ENCODE measurements at regions not wholly inside any gene's neighbourhood (a gene's known extent, or its start where the extent isn't known, plus 50 kb on each side); places are given as distances from the start of the nearest gene placed in this dataset.

DNA sequence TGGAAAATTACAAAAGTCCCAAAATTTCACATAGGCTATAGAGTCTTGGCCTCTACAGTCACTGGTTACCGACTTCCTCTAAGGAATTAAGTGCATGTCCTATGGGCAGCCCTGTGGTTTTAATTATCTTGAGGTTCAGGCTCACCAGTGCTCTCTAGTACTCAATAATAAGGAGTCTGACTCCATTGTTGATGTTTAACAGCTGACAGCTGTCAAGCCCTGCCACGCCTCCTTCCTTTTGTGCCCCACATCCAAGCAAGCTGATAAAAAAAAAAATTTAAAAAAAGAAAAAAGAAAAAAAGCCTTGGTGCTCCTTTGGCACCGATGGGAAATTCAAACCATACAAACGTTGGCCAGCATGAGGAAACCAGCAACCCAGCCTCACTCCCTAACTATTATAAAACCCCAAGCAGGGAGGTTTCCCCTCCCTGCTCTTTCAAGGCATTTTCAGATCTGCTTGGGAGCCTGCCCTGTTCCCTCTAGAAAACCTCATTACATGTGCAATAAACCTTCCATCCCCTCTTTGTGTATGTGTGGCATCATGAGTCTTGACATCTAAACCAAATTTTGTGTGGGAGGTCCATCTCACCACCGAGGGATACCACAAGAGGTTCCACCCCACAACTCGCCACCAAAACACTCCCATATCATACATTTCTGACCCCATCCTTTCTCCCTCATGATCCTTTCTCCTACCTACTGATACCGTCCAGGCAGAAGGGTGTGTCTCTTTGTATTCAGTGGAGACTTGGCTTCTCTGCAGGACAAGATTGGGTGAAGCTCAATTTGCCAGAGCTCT, 70.9 kb upstream of the CCDC71L start:
- no peaks in the 10 kb centered on the region for H4K20me1 ChIP-seq (ENCODE audit: insufficient read depth, poor library complexity, severe bottlenecking)

DNA sequence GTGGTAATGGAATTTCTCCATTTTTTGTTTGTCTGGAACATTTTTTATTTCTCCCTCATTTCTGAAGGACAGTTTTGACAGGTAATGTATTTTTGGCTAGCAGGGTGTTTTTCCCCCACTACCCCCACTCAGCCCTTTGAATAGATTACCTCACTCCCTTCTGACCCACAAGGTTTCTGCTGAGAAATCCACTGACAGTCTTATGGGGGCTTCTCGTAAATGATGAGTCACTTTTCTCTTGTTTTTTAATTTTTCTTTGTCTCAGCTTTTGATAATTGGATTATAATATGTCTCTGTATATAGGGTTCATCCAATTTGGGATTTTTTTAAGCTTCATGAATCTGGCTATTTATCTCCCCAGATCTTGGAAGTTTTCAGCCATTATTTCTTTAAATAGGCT, 74.7 kb upstream of the CCDC71L start:
- WGBS (ENCODE audit: low lambda C conversion rate, missing lambda C conversion rate): 86% methylated on average over 1 of the region's 1 CpG
- no peak for TF ChIP-seq EZH2 (IDR thresholded peaks at IDR 0.05; ENCODE audit: borderline replicate concordance)
- TF ChIP-seq, protein P1, sequence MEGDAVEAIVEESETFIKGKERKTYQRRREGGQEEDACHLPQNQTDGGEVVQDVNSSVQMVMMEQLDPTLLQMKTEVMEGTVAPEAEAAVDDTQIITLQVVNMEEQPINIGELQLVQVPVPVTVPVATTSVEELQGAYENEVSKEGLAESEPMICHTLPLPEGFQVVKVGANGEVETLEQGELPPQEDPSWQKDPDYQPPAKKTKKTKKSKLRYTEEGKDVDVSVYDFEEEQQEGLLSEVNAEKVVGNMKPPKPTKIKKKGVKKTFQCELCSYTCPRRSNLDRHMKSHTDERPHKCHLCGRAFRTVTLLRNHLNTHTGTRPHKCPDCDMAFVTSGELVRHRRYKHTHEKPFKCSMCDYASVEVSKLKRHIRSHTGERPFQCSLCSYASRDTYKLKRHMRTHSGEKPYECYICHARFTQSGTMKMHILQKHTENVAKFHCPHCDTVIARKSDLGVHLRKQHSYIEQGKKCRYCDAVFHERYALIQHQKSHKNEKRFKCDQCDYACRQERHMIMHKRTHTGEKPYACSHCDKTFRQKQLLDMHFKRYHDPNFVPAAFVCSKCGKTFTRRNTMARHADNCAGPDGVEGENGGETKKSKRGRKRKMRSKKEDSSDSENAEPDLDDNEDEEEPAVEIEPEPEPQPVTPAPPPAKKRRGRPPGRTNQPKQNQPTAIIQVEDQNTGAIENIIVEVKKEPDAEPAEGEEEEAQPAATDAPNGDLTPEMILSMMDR (IDR thresholded peaks at IDR 0.05; ENCODE audit: poor library complexity): no peak
- no peak for TF ChIP-seq EZH2phosphoT487 (IDR thresholded peaks at IDR 0.05; ENCODE audit: low read depth, severe bottlenecking, unreplicated experiment)

More for the DNA sequence above, 70.9 kb upstream of the CCDC71L start:
- Histone ChIP-seq H3K27me3 (no peaks in the 10 kb centered on the region), H3K4me1 (ENCODE audit: insufficient read depth) (no peaks in the 10 kb centered on the region), H3K4me3 (no peak overlapping the region), H3K9me3 (ENCODE audit: low read depth) (no peaks in the 10 kb centered on the region), H3K79me2 (no peaks in the 10 kb centered on the region), H3K4me2 (no peak overlapping the region), H3K9me2 (replicated peaks; ENCODE audit: insufficient read depth) (no peaks in the 10 kb centered on the region), H2AFZ (no peak overlapping the region), H3K27ac (no peak overlapping the region), H3K36me3 (replicated peaks; ENCODE audit: insufficient read depth, low read depth) (no peaks in the 10 kb centered on the region)
- DNase-seq (ENCODE audit: low spot score): no peak
- TF ChIP-seq, protein P1 (IDR thresholded peaks at IDR 0.05; ENCODE audit: poor library complexity): no peak
- TF ChIP-seq EZH2phosphoT487 (IDR thresholded peaks at IDR 0.05; ENCODE audit: low read depth, severe bottlenecking, unreplicated experiment) (no peak), EZH2 (IDR thresholded peaks at IDR 0.05; ENCODE audit: borderline replicate concordance) (no peak)
- 76% methylated on average over 7 of the region's 7 CpGs for WGBS (ENCODE audit: low lambda C conversion rate, missing lambda C conversion rate)

DNA sequence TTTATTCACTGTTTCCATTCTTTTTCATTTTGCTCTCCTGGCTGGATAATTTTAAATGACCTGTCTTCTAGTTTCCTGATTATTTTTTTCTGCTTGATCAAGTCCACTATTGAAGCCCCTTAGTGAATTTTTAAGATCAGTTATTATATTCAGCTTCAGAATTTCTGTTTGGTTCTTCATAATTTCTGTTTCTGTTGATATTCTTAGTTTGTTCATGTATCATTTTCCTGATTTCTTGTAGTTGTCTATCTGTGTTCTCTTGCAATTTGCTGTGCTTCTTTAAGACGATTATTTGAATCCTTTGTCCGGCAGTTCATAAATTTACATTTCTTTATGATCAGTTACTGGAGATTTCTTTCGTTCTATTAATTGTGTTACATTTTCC, 75.2 kb upstream of the CCDC71L start:
- no peaks in the 10 kb centered on the region for H3K4me1 ChIP-seq (ENCODE audit: insufficient read depth)
- H3K9me2 ChIP-seq (replicated peaks; ENCODE audit: insufficient read depth): no peaks in the 10 kb centered on the region
- no peaks in the 10 kb centered on the region for H4K20me1 ChIP-seq (ENCODE audit: insufficient read depth, poor library complexity, severe bottlenecking)
- H3K27me3 ChIP-seq: no peaks in the 10 kb centered on the region
- no peaks in the 10 kb centered on the region for H3K36me3 ChIP-seq (replicated peaks; ENCODE audit: insufficient read depth, low read depth)
- no peaks in the 10 kb centered on the region for H3K9me3 ChIP-seq (ENCODE audit: low read depth)
- no peak for DNase-seq (ENCODE audit: low spot score)
- TF ChIP-seq, protein P1 (IDR thresholded peaks at IDR 0.05; ENCODE audit: poor library complexity): no peak
- TF ChIP-seq EZH2phosphoT487 (IDR thresholded peaks at IDR 0.05; ENCODE audit: low read depth, severe bottlenecking, unreplicated experiment) (no peak), EZH2 (IDR thresholded peaks at IDR 0.05; ENCODE audit: borderline replicate concordance) (no peak)
- H3K79me2 ChIP-seq: no peaks in the 10 kb centered on the region
- no peak overlapping the region for H3K27ac ChIP-seq
- whole genome bisulfite sequencing (ENCODE audit: low lambda C conversion rate, missing lambda C conversion rate): 97% methylated on average over 3 of the region's 3 CpGs
- H3K4me3 ChIP-seq: no peak overlapping the region
- no peak overlapping the region for H2AFZ ChIP-seq
- H3K4me2 ChIP-seq: no peak overlapping the region

More for the DNA sequence above, 74.7 kb upstream of the CCDC71L start:
- Histone ChIP-seq H3K4me3 (no peak overlapping the region), H3K4me2 (no peak overlapping the region), H3K79me2 (no peaks in the 10 kb centered on the region), H3K9me2 (replicated peaks; ENCODE audit: insufficient read depth) (no peaks in the 10 kb centered on the region), H3K27ac (no peak overlapping the region), H3K4me1 (ENCODE audit: insufficient read depth) (no peaks in the 10 kb centered on the region), H2AFZ (no peak overlapping the region), H4K20me1 (ENCODE audit: insufficient read depth, poor library complexity, severe bottlenecking) (no peaks in the 10 kb centered on the region), H3K36me3 (replicated peaks; ENCODE audit: insufficient read depth, low read depth) (no peaks in the 10 kb centered on the region), H3K27me3 (no peaks in the 10 kb centered on the region), H3K9me3 (ENCODE audit: low read depth) (no peaks in the 10 kb centered on the region)
- no peak for DNase-seq (ENCODE audit: low spot score)
